HEK293T (cell line): ENCODE measurements at regions not wholly inside any gene's neighbourhood (a gene's known extent, or its start where the extent isn't known, plus 50 kb on each side); places are given as distances from the start of the nearest gene placed in this dataset.

ENCODE experiments used
- ARNT ChIP-seq: fragments of 450-650 bp; IDR thresholded peaks from 2 replicates; pipeline ENCODE4 v1.6.1; 2017; ENCODE audit warnings: mild to moderate bottlenecking
- CTBP1 ChIP-seq: fragments of 450-650 bp; IDR thresholded peaks from 2 replicates; pipeline ENCODE4 v1.6.1; 2016; ENCODE audit warnings: borderline replicate concordance
- ELF4 ChIP-seq: fragments of 450-650 bp; IDR thresholded peaks from 2 replicates; pipeline ENCODE4 v1.6.1; 2017; ENCODE audit warnings: antibody characterized with exemption
- FOXA1 ChIP-seq: fragments of 450-650 bp; IDR thresholded peaks from 2 replicates; pipeline ENCODE4 v1.6.1; 2016; ENCODE audit warnings: mild to moderate bottlenecking
- FOXK2 ChIP-seq: fragments of 450-650 bp; IDR thresholded peaks from 2 replicates; pipeline ENCODE4 v1.6.1; 2016; ENCODE audit warnings: mild to moderate bottlenecking
- FOXM1 ChIP-seq: fragments of 450-650 bp; IDR thresholded peaks from 2 replicates; pipeline ENCODE4 v1.6.1; 2017; ENCODE audit warnings: mild to moderate bottlenecking, borderline replicate concordance
- HDGF ChIP-seq: fragments of 450-650 bp; IDR thresholded peaks from 2 replicates; pipeline ENCODE4 v1.6.1; 2017; ENCODE audit warnings: antibody characterized with exemption, borderline replicate concordance
- NFRKB ChIP-seq: fragments of 450-650 bp; IDR thresholded peaks from 2 replicates; pipeline ENCODE4 v1.6.1; 2016; ENCODE audit warnings: mild to moderate bottlenecking, moderate library complexity
- PKNOX1 ChIP-seq: fragments of 450-650 bp; IDR thresholded peaks from 2 replicates; pipeline ENCODE4 v1.6.1; 2016
- TARDBP ChIP-seq: fragments of 450-650 bp; IDR thresholded peaks from 2 replicates; pipeline ENCODE4 v1.6.1; 2016

GRCh38 chr1:67607699-67608098 is 77.3 kb upstream of the GADD45A start:
- TF ChIP-seq FOXK2 = no peak
- TF ChIP-seq ARNT = no peak
- no peak for TF ChIP-seq FOXM1
- no peak for TF ChIP-seq ELF4
- no peak for TF ChIP-seq FOXA1
- TF ChIP-seq CTBP1 = no peak
- TF ChIP-seq PKNOX1 = no peak
- TF ChIP-seq NFRKB = no peak
- TF ChIP-seq TARDBP = no peak
- TF ChIP-seq HDGF = no peak
